GM21825 (cell line): ENCODE measurements at regions not wholly inside any gene's neighbourhood (a gene's known extent, or its start where the extent isn't known, plus 50 kb on each side); places are given as distances from the start of the nearest gene placed in this dataset.

Experiments
- ATAC-seq: cut with Tn5 transposase; IDR thresholded peaks from one replicate; pipeline ENCODE4 v1.9.1; 2021; ENCODE audit warnings: mild to moderate bottlenecking, moderate library complexity; ENCODE audit not compliant: unreplicated experiment

GRCh38 chr1:24990136-24990535, 60.1 kb upstream of the RUNX3 start:
- no peak for ATAC-seq

DNA sequence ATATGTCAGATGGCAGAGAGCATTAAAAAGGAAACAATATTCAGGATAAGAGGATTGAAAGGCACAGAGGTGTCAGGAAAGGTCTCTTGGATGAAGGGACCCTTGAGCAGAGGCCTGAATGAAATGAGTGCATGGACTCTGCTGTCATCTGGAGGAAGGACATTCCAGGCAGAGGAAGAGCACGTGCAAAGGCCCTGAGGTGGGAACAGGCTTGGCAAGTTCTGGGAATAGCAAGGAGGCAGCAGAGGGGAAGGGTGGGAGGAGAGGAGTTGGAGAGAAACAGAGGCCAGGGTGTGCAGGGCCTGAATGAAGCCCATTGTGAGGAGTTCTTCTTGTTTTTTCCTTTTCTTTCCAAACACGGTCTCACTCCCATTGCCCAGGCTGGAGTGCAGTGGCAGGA, 59.0 kb upstream of the RUNX3 start:
- no peak for ATAC-seq

DNA sequence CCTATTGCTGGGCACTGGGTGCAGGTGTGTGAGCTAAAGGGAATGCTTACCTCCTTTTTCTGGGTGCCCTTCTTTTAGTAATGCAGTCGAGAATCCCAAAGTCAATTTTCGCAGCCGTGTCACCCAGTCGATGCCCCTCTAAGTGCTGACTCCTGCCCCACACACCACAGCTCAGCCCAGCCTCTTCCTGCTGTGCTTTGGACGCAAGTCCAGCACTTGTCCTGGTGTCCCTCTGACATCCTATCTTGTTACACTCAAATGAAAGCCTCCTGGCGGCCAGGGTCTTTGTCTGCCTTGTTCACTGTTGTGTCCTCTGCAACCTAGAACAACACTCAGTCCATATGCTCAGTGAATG, 58.5 kb upstream of the RUNX3 start:
- no peak for ATAC-seq

- peak; percentile 45 for ATAC-seq
These were observed 57.9 kb upstream of the RUNX3 start for GRCh38 chr1:24987875-24988557.

DNA sequence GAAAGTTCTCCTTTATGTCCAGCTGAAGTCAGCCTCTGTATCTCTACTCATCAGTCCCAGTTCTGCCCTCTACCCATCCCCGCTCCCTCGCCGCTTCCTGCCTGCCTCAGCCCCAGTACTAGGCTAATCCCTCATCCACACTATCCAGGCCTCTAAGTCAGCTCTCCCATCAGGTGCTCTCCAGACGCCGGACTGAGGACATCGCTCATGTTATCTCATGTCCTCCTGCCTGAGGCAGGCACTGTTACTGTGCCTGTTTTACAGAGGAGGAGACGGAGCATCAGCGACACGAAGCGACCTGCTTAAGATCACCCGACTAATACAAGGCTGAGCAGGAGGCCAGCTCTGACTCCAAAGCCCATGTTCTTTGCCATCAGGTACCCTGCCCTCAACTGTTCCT, 57.3 kb upstream of the RUNX3 start:
- no peak for ATAC-seq

GRCh38 chr1:24986372-24986965, 56.4 kb upstream of the RUNX3 start:
- no peak for ATAC-seq

DNA sequence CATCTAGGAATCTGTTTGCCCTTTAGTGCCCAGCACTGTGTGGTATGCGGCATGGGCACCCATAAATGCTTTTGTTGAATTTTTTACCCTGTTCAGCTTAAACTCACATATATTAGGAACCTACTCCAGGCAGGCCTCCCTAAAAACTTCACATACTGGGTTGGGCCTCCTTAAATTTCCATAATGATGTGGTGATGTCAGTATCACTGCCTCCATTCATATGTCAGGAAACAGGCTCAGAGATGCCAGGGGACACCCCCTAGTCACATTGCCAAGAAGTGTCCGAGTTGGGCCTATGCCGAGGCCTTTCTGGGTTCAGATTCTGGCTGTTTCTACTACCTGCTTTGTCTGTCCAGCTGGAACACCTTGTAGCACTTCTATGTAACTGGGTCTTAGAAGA, 55.7 kb upstream of the RUNX3 start:
- ATAC-seq = no peak

DNA sequence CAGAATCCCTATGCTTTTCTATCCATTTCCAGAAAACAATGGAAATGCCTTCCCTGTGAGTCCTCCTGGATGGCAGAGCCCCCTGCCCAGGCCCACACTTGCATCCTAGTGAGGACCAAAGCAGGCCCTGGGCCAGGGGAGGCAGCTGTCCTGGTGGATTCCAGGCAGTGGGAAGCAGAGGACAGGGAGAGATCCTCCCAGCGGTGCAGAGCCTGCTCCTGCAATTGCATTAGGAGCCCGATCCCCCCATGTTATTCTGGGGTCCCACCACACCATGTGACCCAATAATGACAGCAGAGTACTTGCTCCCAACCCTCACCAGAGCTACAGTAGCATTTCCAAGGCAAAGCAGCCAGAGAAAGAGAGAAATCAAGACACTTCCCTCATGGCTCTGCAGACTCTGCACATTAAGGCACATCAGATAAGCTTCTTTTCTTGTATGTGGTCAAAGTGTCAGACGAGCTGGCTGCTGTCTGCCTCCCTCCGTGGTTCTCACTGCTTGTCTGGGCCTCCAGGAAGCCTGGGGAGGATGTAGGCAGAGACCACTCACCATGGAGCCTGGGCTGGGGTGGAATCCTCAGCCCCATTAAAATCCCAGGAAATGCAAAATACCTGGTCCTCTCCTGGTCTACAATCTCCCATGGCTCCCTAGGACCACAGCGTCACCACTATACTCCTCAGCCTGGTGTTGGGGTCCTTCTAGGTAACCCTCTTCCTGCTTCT, 54.9 kb upstream of the RUNX3 start:
- no peak for ATAC-seq

DNA sequence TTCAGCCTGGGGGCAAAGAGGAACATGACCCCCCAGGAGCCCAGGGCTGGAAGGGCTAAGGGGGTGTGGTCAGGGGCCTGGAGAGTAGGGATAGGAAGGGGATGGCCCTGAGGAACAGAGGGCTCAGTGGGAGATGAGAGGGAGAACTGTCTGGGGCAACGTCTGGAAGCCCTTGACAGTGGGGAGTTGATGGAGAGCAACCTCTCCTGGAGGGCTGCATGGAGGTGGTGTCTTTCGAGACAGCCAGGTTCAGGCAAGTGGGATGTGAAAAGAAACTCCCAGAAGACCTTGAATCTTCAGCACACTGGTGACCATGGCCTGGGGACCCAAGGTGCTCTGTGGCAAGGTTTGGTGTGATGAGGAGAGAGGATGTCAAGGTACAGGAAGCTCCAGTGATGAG, 54.2 kb upstream of the RUNX3 start:
- ATAC-seq = no peak

DNA sequence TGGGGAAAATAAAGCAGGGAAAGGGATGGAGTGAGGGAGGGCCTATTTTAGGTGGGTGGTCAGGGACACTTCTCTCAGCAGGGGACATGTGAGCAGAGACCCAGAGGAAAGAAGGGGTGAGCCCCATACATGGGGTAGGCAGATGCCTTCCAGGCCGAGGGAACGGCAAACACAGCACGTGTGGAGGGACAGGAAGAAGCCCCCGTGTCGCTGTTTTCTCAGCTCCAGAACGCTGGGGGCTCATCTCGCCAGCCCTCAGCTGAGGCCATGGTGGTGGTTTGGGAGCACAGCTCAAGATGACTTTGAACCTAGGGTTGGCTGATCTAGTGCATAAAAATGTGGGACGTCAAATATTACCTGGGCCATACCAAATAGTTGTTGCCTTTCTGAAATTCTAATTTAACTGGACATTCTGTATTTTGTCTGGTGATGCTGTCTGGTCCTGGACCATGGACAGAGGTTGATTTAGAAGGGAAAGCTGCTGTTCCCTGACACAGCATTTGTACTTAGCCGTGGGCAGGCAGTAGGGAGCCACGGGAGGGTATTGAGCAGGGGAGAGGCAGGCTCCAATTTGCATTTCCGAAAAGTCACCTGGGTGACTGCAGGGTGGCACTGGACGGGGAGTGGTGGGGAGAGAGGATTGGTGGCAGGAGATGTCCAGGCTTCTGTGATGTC, 53.1 kb upstream of the RUNX3 start:
- no peak for ATAC-seq

- ATAC-seq = no peak
These were observed 51.5 kb upstream of the RUNX3 start for GRCh38 chr1:24981631-24982005.

- no peak for ATAC-seq
These were observed 51.0 kb upstream of the RUNX3 start for GRCh38 chr1:24980836-24981630.
